DMS 273 (cell line): ENCODE measurements at regions not wholly inside any gene's neighbourhood (a gene's known extent, or its start where the extent isn't known, plus 50 kb on each side); places are given as distances from the start of the nearest gene placed in this dataset.

Experiments
- DNase-seq: peaks from one replicate; lab custom pipeline; 2025; ENCODE audit not compliant: unreplicated experiment; lab: John Stamatoyannopoulos, UW

GRCh38 chr7:12882710-12883109 lies 195.3 kb downstream of the ARL4A start:
- DNase-seq, result no peak

- no peak for DNase-seq
These were observed 196.6 kb downstream of the ARL4A start for GRCh38 chr7:12884033-12884432.

GRCh38 chr7:12884856-12885440 lies 197.5 kb downstream of the ARL4A start:
- DNase-seq, result no peak

DNA sequence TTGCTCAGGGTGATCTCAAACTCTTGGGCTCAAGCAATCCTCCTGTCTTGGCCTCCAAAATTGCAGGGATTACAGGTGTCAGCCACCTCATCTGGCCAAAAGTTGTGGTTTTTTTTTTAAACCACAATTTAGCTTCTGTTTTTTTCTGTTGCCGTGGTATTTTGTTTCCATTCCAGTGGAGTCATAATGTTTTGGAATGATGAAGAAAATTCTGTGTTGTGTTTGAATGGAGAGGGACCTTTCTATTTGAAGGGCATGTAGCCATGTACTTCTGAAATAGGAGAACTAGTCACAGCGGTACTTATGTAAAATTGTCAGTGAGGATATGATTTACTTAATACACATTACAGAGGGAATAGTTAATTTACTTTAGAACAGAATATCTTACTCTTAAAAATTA lies 201.3 kb downstream of the ARL4A start:
- no peak for DNase-seq

DNA sequence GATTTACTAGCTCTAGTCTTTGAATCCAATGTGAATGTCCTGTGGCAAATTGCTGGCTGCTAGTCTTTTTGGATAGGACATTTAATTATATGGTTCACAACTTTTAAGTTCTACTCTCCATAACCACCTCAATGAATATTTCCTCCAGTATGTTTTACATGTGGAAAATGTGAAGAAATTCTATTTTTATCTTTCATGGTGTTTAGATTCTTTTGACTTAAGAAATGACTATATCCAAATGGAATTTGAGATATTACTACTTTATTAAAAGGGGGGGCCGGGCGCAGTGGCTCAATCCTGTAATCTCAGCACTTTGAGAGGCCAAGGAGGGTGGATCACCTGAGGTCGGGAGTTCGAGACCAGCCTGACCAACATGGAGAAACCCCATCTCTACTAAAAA lies 202.0 kb downstream of the ARL4A start:
- DNase-seq, result no peak

DNA sequence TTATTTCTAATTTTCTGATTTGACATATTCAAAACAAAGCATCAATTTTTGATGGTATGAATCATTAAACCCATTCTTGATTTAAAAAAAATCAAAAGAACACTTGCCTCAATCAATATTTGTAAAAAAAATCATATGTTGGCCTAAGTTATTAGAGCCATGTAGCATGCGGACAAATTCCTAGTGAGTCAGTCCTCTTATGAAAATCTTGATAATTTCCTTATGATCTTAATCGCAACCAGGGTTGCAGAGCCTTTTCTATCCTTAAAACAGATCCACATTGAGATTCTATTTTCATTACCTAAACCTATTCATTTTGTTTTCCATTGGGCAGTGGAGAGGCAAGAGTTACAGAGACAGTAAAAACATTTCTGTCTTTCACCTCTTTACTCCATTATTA lies 203.2 kb downstream of the ARL4A start:
- DNase-seq, result no peak

GRCh38 chr7:12893292-12893691 lies 205.9 kb downstream of the ARL4A start:
- no peak for DNase-seq

- DNase-seq, result no peak
These were observed 207.9 kb downstream of the ARL4A start for GRCh38 chr7:12895296-12895695.

DNA sequence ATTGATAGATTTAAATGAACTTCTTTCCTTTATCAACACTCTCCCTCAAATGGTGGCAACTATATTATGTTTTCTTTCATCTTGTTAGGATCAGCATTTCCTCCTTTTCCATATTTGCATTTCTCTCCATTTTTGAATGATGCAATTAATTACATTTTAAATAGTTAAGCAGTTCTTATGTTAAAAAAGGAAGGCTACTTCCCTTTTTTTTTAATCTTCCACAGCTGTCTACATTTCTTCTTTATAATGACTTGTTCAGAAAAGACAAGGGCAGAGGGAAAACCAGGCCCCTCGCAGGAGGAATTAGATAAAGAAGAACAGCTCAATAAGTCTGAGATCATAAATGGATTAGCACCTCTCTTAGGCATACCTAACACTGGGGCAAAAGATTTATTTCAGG lies 208.9 kb downstream of the ARL4A start:
- DNase-seq, result no peak

- no peak for DNase-seq
These were observed 210.6 kb downstream of the ARL4A start for GRCh38 chr7:12898004-12898403.

DNA sequence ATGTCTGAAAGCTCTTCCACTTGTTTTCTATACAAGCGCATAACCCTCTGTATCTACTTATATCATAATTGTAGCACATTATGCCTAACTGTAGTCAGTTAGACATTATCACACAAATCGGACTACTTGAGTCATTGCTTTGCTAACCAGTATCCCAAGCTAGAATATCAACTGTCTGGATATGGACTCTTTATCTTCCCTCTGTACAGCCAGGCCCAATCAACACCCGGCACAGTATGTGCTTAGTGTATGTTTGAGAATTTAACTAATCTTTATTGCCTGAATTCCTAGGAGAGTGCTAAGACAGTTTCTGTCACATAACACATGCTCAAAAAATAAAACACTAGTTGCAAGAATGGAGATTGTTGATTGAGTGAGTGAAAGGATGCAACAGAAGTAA lies 211.2 kb downstream of the ARL4A start:
- DNase-seq, result no peak

- DNase-seq, result no peak
These were observed 218.2 kb downstream of the ARL4A start for GRCh38 chr7:12905671-12906070.

DNA sequence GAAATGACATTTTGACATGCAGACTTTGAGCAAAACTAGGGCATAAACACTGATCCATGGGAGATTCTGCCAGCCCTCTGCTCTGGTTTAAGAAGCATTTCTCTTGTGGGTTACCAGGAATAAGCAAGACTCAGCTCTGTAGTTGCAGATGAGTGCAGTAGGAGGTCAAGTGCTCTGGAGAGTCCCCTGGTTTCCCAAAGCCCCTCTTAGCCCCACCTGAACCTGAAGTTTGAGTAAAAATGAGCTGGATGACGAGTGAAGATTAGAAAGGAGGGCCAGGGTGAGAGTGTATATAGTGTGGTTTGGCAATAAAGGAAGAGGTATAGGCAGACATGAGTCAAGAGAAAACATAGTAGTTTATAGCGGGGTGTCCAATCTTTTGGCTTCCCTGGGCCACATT lies 220.3 kb downstream of the ARL4A start:
- no peak for DNase-seq

DNA sequence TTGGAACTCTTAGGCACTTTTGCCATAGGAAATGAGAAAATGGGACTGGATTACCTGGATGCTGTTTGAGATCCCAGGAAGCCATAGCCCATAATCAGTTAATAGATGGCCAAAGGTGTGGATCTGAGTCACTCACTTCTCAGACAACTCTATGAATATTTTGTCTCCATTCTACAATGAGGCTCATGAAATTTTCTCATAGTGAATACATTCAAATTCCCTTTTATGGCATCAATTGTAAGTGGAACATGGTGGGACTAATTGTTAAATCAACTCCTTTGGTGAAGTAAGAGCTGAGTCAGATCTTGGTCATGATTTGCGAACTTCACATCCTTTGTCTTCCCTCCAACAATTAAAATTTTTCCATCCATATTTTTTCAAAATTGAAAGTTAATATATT lies 222.1 kb downstream of the ARL4A start:
- no peak for DNase-seq

DNA sequence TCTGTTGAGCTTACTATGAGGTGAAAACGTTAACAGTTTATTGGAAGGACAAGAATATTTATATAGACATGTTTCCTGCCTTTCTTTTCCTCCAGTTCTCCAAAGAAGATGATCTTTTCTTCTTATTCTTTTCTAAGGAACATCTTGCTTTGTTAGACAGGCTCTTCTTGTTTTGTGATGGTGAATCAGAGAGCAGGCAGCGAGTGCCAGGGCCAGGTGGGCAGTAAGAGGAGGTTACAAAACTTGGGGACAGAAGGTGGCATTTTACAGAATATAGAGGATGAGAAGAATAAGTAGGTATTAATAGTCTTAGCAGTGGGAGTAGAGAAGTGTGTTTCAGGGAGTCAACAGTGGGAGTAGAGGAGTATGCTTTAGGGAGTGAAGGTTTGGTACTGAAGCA lies 223.6 kb downstream of the ARL4A start:
- no peak for DNase-seq

GRCh38 chr7:12913002-12913401 lies 225.6 kb downstream of the ARL4A start:
- no peak for DNase-seq

- DNase-seq, result no peak
These were observed 230.4 kb downstream of the ARL4A start for GRCh38 chr7:12917801-12918200.

GRCh38 chr7:12921751-12922345 lies 234.4 kb downstream of the ARL4A start:
- DNase-seq, result no peak

- DNase-seq, result no peak
These were observed 236.5 kb downstream of the ARL4A start for GRCh38 chr7:12923971-12924370.

DNA sequence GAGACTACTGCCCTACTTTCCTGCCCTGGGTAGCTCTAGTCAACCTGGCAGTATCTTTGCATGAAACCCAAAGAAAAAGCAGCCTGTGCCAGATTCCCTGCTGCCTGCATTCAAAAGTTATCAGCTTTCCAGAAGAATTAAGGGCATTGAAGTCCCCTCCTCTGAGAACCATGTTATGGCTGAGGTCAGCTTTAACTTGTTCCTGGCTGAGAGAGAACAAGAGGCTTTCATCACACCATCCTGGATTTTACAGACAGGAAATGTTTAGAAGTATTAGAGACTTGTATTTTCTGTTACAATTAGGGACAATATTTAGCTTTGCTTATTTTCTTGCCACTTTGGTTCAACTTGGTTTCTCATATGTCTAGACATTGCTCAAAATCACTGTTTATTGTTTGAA lies 238.8 kb downstream of the ARL4A start:
- no peak for DNase-seq

- no peak for DNase-seq
These were observed 240.4 kb downstream of the ARL4A start for GRCh38 chr7:12927635-12928434.

DNA sequence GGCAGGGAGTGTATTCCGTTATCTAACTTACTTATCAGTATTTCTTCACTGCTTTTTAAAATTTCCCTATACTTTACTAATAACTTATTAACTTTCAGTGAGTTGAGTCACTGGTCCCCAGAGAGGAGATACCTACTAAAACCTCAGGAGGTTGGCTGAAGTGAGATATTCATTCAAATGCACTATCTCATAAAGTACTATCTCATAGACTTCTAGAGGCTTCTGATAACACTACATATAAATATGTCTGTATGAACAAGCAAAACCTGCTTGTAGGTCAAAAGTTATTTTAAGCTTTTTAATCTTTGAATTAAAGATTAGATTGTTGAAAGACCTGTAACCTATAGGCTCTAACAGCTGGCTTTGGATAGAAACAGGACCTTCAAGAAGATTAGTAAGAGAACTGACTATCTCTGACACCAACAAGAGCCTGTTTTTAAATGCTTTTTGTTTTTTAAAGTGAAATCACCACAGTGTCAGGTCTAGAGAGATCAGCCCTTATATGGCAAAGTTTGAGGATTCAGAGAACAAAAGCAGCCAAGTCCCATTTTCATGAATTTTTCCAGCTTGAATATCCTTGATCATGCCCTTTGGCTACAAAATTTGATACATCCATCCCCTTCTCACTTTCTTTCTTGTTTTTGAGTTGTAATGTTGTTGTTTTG lies 242.2 kb downstream of the ARL4A start:
- DNase-seq, result no peak
